NAMALWA (cell line): ENCODE measurements at regions not wholly inside any gene's neighbourhood (a gene's known extent, or its start where the extent isn't known, plus 50 kb on each side); places are given as distances from the start of the nearest gene placed in this dataset.
"Not testable (repeated sequence)": the region's sequence is repeated elsewhere in the genome, so short reads cannot be mapped to it uniquely, and the experiment has no call there.

Experiments used
- DNase-seq: peaks from one replicate; pipeline ENCODE4 v3.0.0-alpha.2; 2015; ENCODE audit warnings: low spot score

GRCh38 chr3:174336784-174337183, 522.4 kb upstream of the NAALADL2 start:
- DNase-seq: no peak

GRCh38 chr3:174337227-174337626, 521.9 kb upstream of the NAALADL2 start:
- no peak for DNase-seq

GRCh38 chr3:174340624-174341587, 518.2 kb upstream of the NAALADL2 start:
- no peak for DNase-seq

- no peak for DNase-seq
Measured at GRCh38 chr3:174342171-174342570, 517.0 kb upstream of the NAALADL2 start.

GRCh38 chr3:174342941-174343501, 516.1 kb upstream of the NAALADL2 start:
- DNase-seq: no peak

GRCh38 chr3:174346141-174346540, 513.0 kb upstream of the NAALADL2 start:
- no peak for DNase-seq

- no peak for DNase-seq
Measured at GRCh38 chr3:174346571-174346970, 512.6 kb upstream of the NAALADL2 start.

- no peak for DNase-seq
Measured at GRCh38 chr3:174347474-174348138, 511.5 kb upstream of the NAALADL2 start.

GRCh38 chr3:174352227-174352626, 506.9 kb upstream of the NAALADL2 start:
- DNase-seq: no peak

- peak; percentile 39 for DNase-seq
Measured at GRCh38 chr3:174355505-174355904, 503.6 kb upstream of the NAALADL2 start.

GRCh38 chr3:174356596-174356995, 502.5 kb upstream of the NAALADL2 start:
- no peak for DNase-seq

- DNase-seq: no peak
Measured at GRCh38 chr3:174358252-174358651, 500.9 kb upstream of the NAALADL2 start.

- DNase-seq: no peak
Measured at GRCh38 chr3:174362556-174362955, 496.6 kb upstream of the NAALADL2 start.

GRCh38 chr3:174363256-174363655, 495.9 kb upstream of the NAALADL2 start:
- DNase-seq: no peak

- DNase-seq: no peak
Measured at GRCh38 chr3:174365796-174366195, 493.3 kb upstream of the NAALADL2 start.

- not testable (repeated sequence) for DNase-seq
Measured at GRCh38 chr3:174366904-174367303, 492.2 kb upstream of the NAALADL2 start.

- DNase-seq: no peak
Measured at GRCh38 chr3:174376346-174376745, 482.8 kb upstream of the NAALADL2 start.

GRCh38 chr3:174377096-174377495, 482.0 kb upstream of the NAALADL2 start:
- DNase-seq: no peak

- DNase-seq: no peak
Measured at GRCh38 chr3:174377684-174378083, 481.4 kb upstream of the NAALADL2 start.

GRCh38 chr3:174382878-174383277, 476.3 kb upstream of the NAALADL2 start:
- DNase-seq: no peak

GRCh38 chr3:174387736-174388135, 471.4 kb upstream of the NAALADL2 start:
- DNase-seq: no peak

GRCh38 chr3:174397848-174398247, 461.3 kb upstream of the NAALADL2 start:
- peak; percentile 49 for DNase-seq

GRCh38 chr3:174398761-174399160, 460.4 kb upstream of the NAALADL2 start:
- DNase-seq: no peak
